ENCODE measurements at regions not wholly inside any gene's neighbourhood (a gene's known extent, or its start where the extent isn't known, plus 50 kb on each side); places are given as distances from the start of the nearest gene placed in this dataset.
"Not testable (repeated sequence)": the region's sequence is repeated elsewhere in the genome, so short reads cannot be mapped to it uniquely, and the experiment has no call there.

GRCh38 chrX:65127842-65128241 is 151.6 kb upstream of the ZC4H2 start:
- CTCF ChIA-PET = no interaction called here
- peaks cover 12% of the 10 kb centered on the region for H3K9me3 Mint-ChIP-seq (ENCODE audit: low read depth)
- peaks cover 6% of the 10 kb centered on the region for H3K4me1 Mint-ChIP-seq
- H3K27ac Mint-ChIP-seq = no peak overlapping the region
- no peak overlapping the region for H3K4me3 Mint-ChIP-seq
- DNase-seq = no peak
- H3K27me3 Mint-ChIP-seq = no peaks in the 10 kb centered on the region
- ATAC-seq = no peak
- peaks cover 7% of the 10 kb centered on the region for H3K36me3 Mint-ChIP-seq

GRCh38 chrX:65098851-65099250 is 122.6 kb upstream of the ZC4H2 start:
- Mint-ChIP-seq H3K27me3 (no peaks in the 10 kb centered on the region), H3K36me3 (no peaks in the 10 kb centered on the region), H3K9me3 (ENCODE audit: low read depth) (peaks cover 13% of the 10 kb centered on the region), H3K27ac (no peak overlapping the region), H3K4me3 (no peak overlapping the region), H3K4me1 (no peaks in the 10 kb centered on the region)
- DNase-seq (no peak), ATAC-seq (no peak)
- CTCF ChIA-PET = no interaction called here

GRCh38 chrX:65093658-65094057 is 117.4 kb upstream of the ZC4H2 start:
- Mint-ChIP-seq H3K36me3 (peaks cover 11% of the 10 kb centered on the region), H3K4me3 (no peak overlapping the region), H3K27me3 (no peaks in the 10 kb centered on the region), H3K27ac (no peak overlapping the region), H3K4me1 (no peaks in the 10 kb centered on the region), H3K9me3 (ENCODE audit: low read depth) (peaks cover 6% of the 10 kb centered on the region)
- CTCF ChIA-PET = no interaction called here
- DNase-seq = no peak
- no peak for ATAC-seq

GRCh38 chrX:65073233-65073632 is 97.0 kb upstream of the ZC4H2 start:
- H3K9me3 Mint-ChIP-seq (ENCODE audit: low read depth) = peaks cover 10% of the 10 kb centered on the region

GRCh38 chrX:65072590-65072989 is 96.3 kb upstream of the ZC4H2 start:
- peaks cover 14% of the 10 kb centered on the region for H3K9me3 Mint-ChIP-seq (ENCODE audit: low read depth)
- peaks cover 35% of the 10 kb centered on the region for H3K36me3 Mint-ChIP-seq
- no peak overlapping the region for H3K27ac Mint-ChIP-seq
- no peaks in the 10 kb centered on the region for H3K27me3 Mint-ChIP-seq
- DNase-seq (no peak), ATAC-seq (no peak)
- H3K4me3 Mint-ChIP-seq = no peak overlapping the region
- CTCF ChIA-PET = no interaction called here
- no peaks in the 10 kb centered on the region for H3K4me1 Mint-ChIP-seq

More at GRCh38 chrX:65073233-65073632, 97.0 kb upstream of the ZC4H2 start:
- DNase-seq = no peak
- Mint-ChIP-seq H3K36me3 (peaks cover 37% of the 10 kb centered on the region), H3K4me3 (no peak overlapping the region), H3K4me1 (no peaks in the 10 kb centered on the region), H3K27me3 (no peaks in the 10 kb centered on the region), H3K27ac (no peak overlapping the region)
- CTCF ChIA-PET = no interaction called here
- no peak for ATAC-seq

- CTCF ChIA-PET; H3K4me1 Mint-ChIP-seq; H3K4me3 Mint-ChIP-seq; DNase-seq; H3K27ac Mint-ChIP-seq; H3K27me3 Mint-ChIP-seq; ATAC-seq; H3K9me3 Mint-ChIP-seq (ENCODE audit: low read depth): not testable (repeated sequence)
- H3K36me3 Mint-ChIP-seq = peaks cover 19% of the 10 kb centered on the region
Observed at GRCh38 chrX:65058626-65059025, 82.4 kb upstream of the ZC4H2 start.

GRCh38 chrX:65045001-65045400 is 68.8 kb upstream of the ZC4H2 start:
- no peak for DNase-seq
- peaks cover 3% of the 10 kb centered on the region for H3K9me3 Mint-ChIP-seq (ENCODE audit: low read depth)
- no peaks in the 10 kb centered on the region for H3K4me1 Mint-ChIP-seq
- H3K27ac Mint-ChIP-seq = no peak overlapping the region
- no peaks in the 10 kb centered on the region for H3K27me3 Mint-ChIP-seq
- peaks cover 4% of the 10 kb centered on the region for H3K36me3 Mint-ChIP-seq
- H3K4me3 Mint-ChIP-seq = no peak overlapping the region
- CTCF ChIA-PET = interaction anchor here (1.2 kb wide), 1 partner anchor 11 kb away, joined by 3 read pairs; the partner anchor contains the start of gene ZC3H12B
- no peak for ATAC-seq

- ATAC-seq = peak; percentile 46
- peak overlapping the region; percentile 91 for H3K27ac Mint-ChIP-seq
- H3K4me3 Mint-ChIP-seq = peak overlapping the region; percentile 87
- no peaks in the 10 kb centered on the region for H3K9me3 Mint-ChIP-seq (ENCODE audit: low read depth)
- no peaks in the 10 kb centered on the region for H3K27me3 Mint-ChIP-seq
- H3K4me1 Mint-ChIP-seq = peaks cover 7% of the 10 kb centered on the region
- CTCF ChIA-PET = interaction anchor here (1.3 to 1.4 kb wide), 2 partner anchors 10 to 264 kb away, joined by 3 to 4 read pairs; no protein-coding TSS in a partner anchor
- DNase-seq = no peak
- peaks cover 4% of the 10 kb centered on the region for H3K36me3 Mint-ChIP-seq
Observed at GRCh38 chrX:65035446-65035770, 59.2 kb upstream of the ZC4H2 start.

GRCh38 chrX:65034668-65035445 is 58.6 kb upstream of the ZC4H2 start, which contains the start of gene ZC3H12B:
TSS of gene ZC3H12B (plus strand) at chrX:65034826.
- DNase-seq = peak; percentile 88
- H3K9me3 Mint-ChIP-seq (ENCODE audit: low read depth) = no peaks in the 10 kb centered on the region
- no peaks in the 10 kb centered on the region for H3K27me3 Mint-ChIP-seq
- H3K4me3 Mint-ChIP-seq = peak within 1 kb of the TSS; percentile 87
- H3K4me1 Mint-ChIP-seq = peaks cover 7% of the 10 kb centered on the region
- H3K36me3 Mint-ChIP-seq = peaks cover 4% of the 10 kb centered on the region
- ATAC-seq = peak; percentile 92
- CTCF ChIA-PET = interaction anchor here (1.1 to 1.4 kb wide), 4 partner anchors 9 to 264 kb away, joined by 3 to 8 read pairs (median 4); partner anchors contain the start of gene ZC4H2
- peak within 1 kb of the TSS; percentile 91 for H3K27ac Mint-ChIP-seq

- Mint-ChIP-seq H3K4me1 (peaks cover 7% of the 10 kb centered on the region), H3K27me3 (no peaks in the 10 kb centered on the region), H3K9me3 (ENCODE audit: low read depth) (no peaks in the 10 kb centered on the region), H3K27ac (peak overlapping the region; percentile 91), H3K36me3 (peaks cover 4% of the 10 kb centered on the region), H3K4me3 (peak overlapping the region; percentile 87)
- CTCF ChIA-PET = interaction anchor here (1.1 to 1.4 kb wide), 3 partner anchors 11 to 265 kb away, joined by 3 to 8 read pairs (median 3); partner anchors contain the start of gene ZC4H2
- DNase-seq = no peak
- no peak for ATAC-seq
Observed at GRCh38 chrX:65034292-65034667, 58.0 kb upstream of the ZC4H2 start.

Data from activated CD8-positive, alpha-beta memory T cell treated with anti-CD3 and anti-CD28 coated beads, Interleukin-2, amount 10 ng/mL, durations not matched to agents 7 days and 5 days (primary cell).